H9 (cell line): ENCODE measurements at regions not wholly inside any gene's neighbourhood (a gene's known extent, or its start where the extent isn't known, plus 50 kb on each side); places are given as distances from the start of the nearest gene placed in this dataset.

ENCODE experiments used
- DNase-seq: peaks from one replicate; pipeline ENCODE4 v3.0.0-alpha.2; 2017
- H2AFZ ChIP-seq: one replicate; pipeline ENCODE4 v1.6.1; 2013; ENCODE audit warnings: mild to moderate bottlenecking, low read length, control low read depth, moderate library complexity
- H2AK5ac ChIP-seq: 2 replicates; pipeline ENCODE4 v1.6.1; 2013; ENCODE audit warnings: low read length, control low read depth, mixed read lengths; ENCODE audit not compliant: insufficient read length
- H2BK120ac ChIP-seq: one replicate; pipeline ENCODE4 v1.6.1; 2013; ENCODE audit warnings: low read depth, mild to moderate bottlenecking, low read length, control low read depth, inconsistent platforms; ENCODE audit not compliant: poor library complexity, severe bottlenecking
- H2BK12ac ChIP-seq: 2 replicates; pipeline ENCODE4 v1.6.1; 2013; ENCODE audit warnings: low read length, control low read depth, mixed read lengths, low read depth; ENCODE audit not compliant: insufficient read length
- H2BK15ac ChIP-seq: 2 replicates; pipeline ENCODE4 v1.6.1; 2013; ENCODE audit warnings: low read depth, low read length, control low read depth
- H2BK20ac ChIP-seq: one replicate; pipeline ENCODE4 v1.6.1; 2013; ENCODE audit warnings: low read depth, mild to moderate bottlenecking, low read length, control low read depth, inconsistent platforms; ENCODE audit not compliant: poor library complexity, severe bottlenecking
- H2BK5ac ChIP-seq: 2 replicates; pipeline ENCODE4 v1.6.1; 2013; ENCODE audit warnings: low read length, control low read depth, mixed read lengths; ENCODE audit not compliant: insufficient read length
- H3K14ac ChIP-seq: 2 replicates; pipeline ENCODE4 v1.6.1; 2013; ENCODE audit warnings: low read length, control low read depth; ENCODE audit not compliant: insufficient read depth
- H3K18ac ChIP-seq: 2 replicates; pipeline ENCODE4 v1.6.1; 2013; ENCODE audit warnings: low read depth, mild to moderate bottlenecking, mixed read lengths, low read length, control low read depth; ENCODE audit not compliant: insufficient read length
- H3K23ac ChIP-seq: 2 replicates; pipeline ENCODE4 v1.6.1; 2013; ENCODE audit warnings: low read length, control low read depth, mixed read lengths, low read depth; ENCODE audit not compliant: insufficient read length
- H3K23me2 ChIP-seq: 2 replicates; pipeline ENCODE4 v1.6.1; 2013; ENCODE audit warnings: low read depth, mild to moderate bottlenecking, mixed read lengths, low read length, control low read depth; ENCODE audit not compliant: insufficient read length, poor library complexity, severe bottlenecking
- H3K27ac ChIP-seq: 2 replicates; pipeline ENCODE4 v1.5.1; 2013; ENCODE audit warnings: low read length, control low read depth, mixed read lengths, low read depth; ENCODE audit not compliant: insufficient read length
- H3K27me3 ChIP-seq: 2 replicates; pipeline ENCODE4 v1.6.1; 2013; ENCODE audit warnings: low read length, control low read depth, inconsistent platforms; ENCODE audit not compliant: insufficient read depth
- H3K4ac ChIP-seq: 2 replicates; pipeline ENCODE4 v1.6.1; 2013; ENCODE audit warnings: low read depth, mild to moderate bottlenecking, control low read depth, inconsistent platforms, low read length, moderate library complexity
- H3K4me1 ChIP-seq: 2 replicates; pipeline ENCODE4 v1.6.1; 2013; ENCODE audit warnings: low read length, control low read depth, inconsistent platforms; ENCODE audit not compliant: insufficient read depth
- H3K4me2 ChIP-seq: 2 replicates; pipeline ENCODE4 v1.6.1; 2013; ENCODE audit warnings: low read length, control low read depth, mixed read lengths; ENCODE audit not compliant: insufficient read length, insufficient read depth
- H3K56ac ChIP-seq: 2 replicates; pipeline ENCODE4 v1.6.1; 2013; ENCODE audit warnings: low read depth, mild to moderate bottlenecking, mixed read lengths, low read length, control low read depth; ENCODE audit not compliant: insufficient read length
- H3K79me1 ChIP-seq: 2 replicates; pipeline ENCODE4 v1.6.1; 2013; ENCODE audit warnings: low read depth, mild to moderate bottlenecking, moderate library complexity, low read length, control low read depth, inconsistent platforms; ENCODE audit not compliant: insufficient read depth, poor library complexity, severe bottlenecking
- H3K79me2 ChIP-seq: 2 replicates; pipeline ENCODE4 v1.6.1; 2013; ENCODE audit warnings: low read length, control low read depth, inconsistent platforms; ENCODE audit not compliant: insufficient read depth
- H3K9ac ChIP-seq: 2 replicates; pipeline ENCODE4 v1.6.1; 2013; ENCODE audit warnings: low read length, control low read depth, mixed read lengths; ENCODE audit not compliant: insufficient read length; ENCODE audit errors: extremely low read depth
- H3K9me3 ChIP-seq: one replicate; pipeline ENCODE4 v1.6.1; 2013; ENCODE audit warnings: low read depth, low read length, inconsistent platforms; ENCODE audit not compliant: control insufficient read depth
- H3T11ph ChIP-seq: one replicate; pipeline ENCODE4 v1.6.1; 2013; ENCODE audit warnings: mild to moderate bottlenecking, low read length, control low read depth, inconsistent platforms
- H4K20me1 ChIP-seq: one replicate; pipeline ENCODE4 v1.6.1; 2013; ENCODE audit not compliant: control insufficient read depth, insufficient read length, insufficient read depth
- H4K5ac ChIP-seq: 2 replicates; pipeline ENCODE4 v1.6.1; 2013; ENCODE audit warnings: low read depth, mild to moderate bottlenecking, mixed read lengths, low read length, control low read depth; ENCODE audit not compliant: insufficient read length
- H4K8ac ChIP-seq: replicated peaks from 2 replicates; pipeline ENCODE4 v1.6.1; 2013; ENCODE audit warnings: low read length, control low read depth, mixed read lengths, low read depth; ENCODE audit not compliant: insufficient read length
- H4K91ac ChIP-seq: 2 replicates; pipeline ENCODE4 v1.6.1; 2013; ENCODE audit warnings: low read depth, mild to moderate bottlenecking, moderate library complexity, mixed read lengths, low read length, control low read depth; ENCODE audit not compliant: insufficient read length
- H3K27ac Mint-ChIP-seq, 3 experiments: 2 replicates in 2 of 3; 3 replicates in 1 of 3; pipeline ENCODE4 v1.8.0; 2020 to 2021; ENCODE audit warnings: mixed read lengths in 3 of 3, mild to moderate bottlenecking in 1 of 3, moderate library complexity in 1 of 3
- H3K27me3 Mint-ChIP-seq: 2 replicates; pipeline ENCODE4 v1.8.0; 2021; ENCODE audit warnings: low read depth, mild to moderate bottlenecking, moderate library complexity, mixed read lengths
- H3K36me3 Mint-ChIP-seq, 3 experiments: 2 replicates in 2 of 3; 3 replicates in 1 of 3; pipeline ENCODE4 v1.8.0; 2020 to 2021; ENCODE audit warnings: low read depth in 3 of 3, mixed read lengths in 3 of 3; ENCODE audit not compliant: insufficient read depth in 1 of 3
- H3K4me1 Mint-ChIP-seq, 2 experiments: 2 replicates each; pipeline ENCODE4 v1.8.0; 2020; ENCODE audit warnings: mixed read lengths in 2 of 2
- H3K4me3 Mint-ChIP-seq, 2 experiments: 2 replicates in 1 of 2; 3 replicates in 1 of 2; pipeline ENCODE4 v1.8.0; 2020 to 2021; ENCODE audit warnings: mild to moderate bottlenecking in 2 of 2, mixed read lengths in 2 of 2, moderate library complexity in 1 of 2
- H3K9me3 Mint-ChIP-seq, 2 experiments: 2 replicates in 1 of 2; 3 replicates in 1 of 2; pipeline ENCODE4 v1.8.0; 2020; ENCODE audit warnings: mild to moderate bottlenecking in 2 of 2, mixed read lengths in 2 of 2, moderate library complexity in 1 of 2
- CTCF ChIP-seq: fragments of 200-600 bp; sonication (generic); conservative IDR thresholded peaks from 3 replicates; pipeline ENCODE4 v1.8.0; 2021; ENCODE audit warnings: antibody characterized with exemption, mild to moderate bottlenecking
- WGBS: extraction: QIAGEN DNeasy Blood & Tissue Kit; methylation state at CpG from one replicate; pipeline ENCODE4 v1.1.7; 2013; ENCODE audit warnings: missing lambda C conversion rate, low lambda C conversion rate, mixed read lengths; ENCODE audit not compliant: insufficient read length; ENCODE audit errors: extremely low coverage; 5-methylcytosine and 5-hydroxymethylcytosine counted together

GRCh38 chr14:97468220-97468619 lies 671.0 kb downstream of the VRK1 start:
- no peak overlapping the region for H3K56ac ChIP-seq
- peaks cover 22 to 23% of the 10 kb centered on the region in 2 experiments for H3K4me1 Mint-ChIP-seq
- no peaks in the 10 kb centered on the region for H3K9me3 ChIP-seq
- no peak overlapping the region for H3K27ac ChIP-seq
- H4K5ac ChIP-seq, result no peak overlapping the region
- no peaks in the 10 kb centered on the region for H4K20me1 ChIP-seq
- no peak overlapping the region for H3K18ac ChIP-seq
- H3K27me3 ChIP-seq, result no peaks in the 10 kb centered on the region
- H3K23ac ChIP-seq, result no peak overlapping the region
- no peak overlapping the region for H3K27ac Mint-ChIP-seq
- no peak for TF ChIP-seq CTCF
- no peaks in the 10 kb centered on the region; the same call in 1 of the 2 replicates for H3K27me3 Mint-ChIP-seq
- no peak overlapping the region for H4K91ac ChIP-seq
- H2AFZ ChIP-seq, result no peak overlapping the region
- peak overlapping the region; percentile 55; the same call in 1 of the 2 replicates for H3K14ac ChIP-seq
- no peaks in the 10 kb centered on the region for H3K23me2 ChIP-seq
- H2BK15ac ChIP-seq, result no peak overlapping the region
- no peak overlapping the region for H2BK120ac ChIP-seq
- H3K36me3 Mint-ChIP-seq, result no peaks in the 10 kb centered on the region
- no peak overlapping the region for H2BK20ac ChIP-seq
- no peak overlapping the region for H2BK12ac ChIP-seq
- no peaks in the 10 kb centered on the region for H3K79me2 ChIP-seq
- H2BK5ac ChIP-seq, result no peak overlapping the region
- H3K9ac ChIP-seq, result no peak overlapping the region
- no peaks in the 10 kb centered on the region for H3K79me1 ChIP-seq
- H3K9me3 Mint-ChIP-seq, result no peaks in the 10 kb centered on the region
- WGBS, result no CpG with 5 or more reads among the region's 6 CpGs
- no peak overlapping the region for H4K8ac ChIP-seq
- peaks cover 4% of the 10 kb centered on the region for H3K4me1 ChIP-seq
- no peak overlapping the region for H3K4me2 ChIP-seq
- H3K4ac ChIP-seq, result no peak overlapping the region
- no peak overlapping the region for H2AK5ac ChIP-seq
- no peak overlapping the region for H3K4me3 Mint-ChIP-seq
- no peak overlapping the region for H3T11ph ChIP-seq
- DNase-seq, result no peak
